Stromal cell of bone marrow (primary cell): ENCODE measurements at regions not wholly inside any gene's neighbourhood (a gene's known extent, or its start where the extent isn't known, plus 50 kb on each side); places are given as distances from the start of the nearest gene placed in this dataset.

Experiments used
- DNase-seq: peaks from one replicate; pipeline ENCODE4 v3.0.0-alpha.2; 2012; ENCODE audit warnings: low read depth

GRCh38 chr7:18317941-18318340 lies 177.6 kb upstream of the HDAC9 start:
- DNase-seq: no peak

DNA sequence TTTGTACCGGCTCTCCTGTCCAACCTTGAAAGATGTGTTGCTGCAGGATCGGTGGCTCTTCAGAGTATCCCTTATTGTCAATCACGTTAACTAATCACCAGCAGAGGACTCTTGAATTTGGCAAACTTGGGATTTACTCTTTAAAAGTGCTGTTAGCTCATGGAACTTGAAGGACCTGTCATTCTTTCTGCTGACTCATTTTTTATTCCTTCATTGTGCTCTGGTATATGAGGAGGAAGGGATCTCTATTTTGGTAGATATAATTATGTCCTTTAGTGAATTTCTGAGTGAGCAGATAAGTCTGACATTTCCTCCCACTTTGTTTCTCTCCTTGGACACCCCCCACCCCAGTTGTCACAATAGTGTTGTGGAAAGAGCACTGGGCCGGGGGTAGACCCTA lies 175.1 kb upstream of the HDAC9 start:
- no peak for DNase-seq

DNA sequence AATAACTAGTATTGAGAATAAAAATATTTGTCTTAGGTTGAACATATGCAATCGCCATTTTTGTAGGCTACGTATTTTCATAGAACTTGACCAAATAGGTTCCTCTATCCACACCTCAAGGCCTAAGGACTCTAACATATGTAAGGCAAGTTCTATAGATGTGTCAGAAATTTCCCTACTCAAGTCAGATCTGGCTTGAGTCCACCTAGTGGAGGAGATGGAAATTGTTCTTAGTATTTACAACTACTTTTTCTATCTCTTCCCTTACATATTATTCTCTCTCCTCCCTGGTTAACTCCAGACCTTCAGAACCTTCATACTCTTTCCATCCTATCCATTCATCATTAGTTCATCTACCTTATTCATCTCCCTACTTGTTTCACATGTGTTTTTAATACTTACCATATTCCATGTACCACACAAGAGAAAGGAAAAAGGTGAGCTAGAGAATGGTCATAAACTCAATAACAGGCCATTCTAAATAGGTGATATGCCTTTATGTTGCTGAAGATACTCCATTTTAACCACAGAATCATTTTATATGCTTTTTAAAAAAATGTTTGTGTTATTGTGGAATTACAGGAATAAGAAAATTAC lies 174.5 kb upstream of the HDAC9 start:
- DNase-seq: peak; percentile 31

DNA sequence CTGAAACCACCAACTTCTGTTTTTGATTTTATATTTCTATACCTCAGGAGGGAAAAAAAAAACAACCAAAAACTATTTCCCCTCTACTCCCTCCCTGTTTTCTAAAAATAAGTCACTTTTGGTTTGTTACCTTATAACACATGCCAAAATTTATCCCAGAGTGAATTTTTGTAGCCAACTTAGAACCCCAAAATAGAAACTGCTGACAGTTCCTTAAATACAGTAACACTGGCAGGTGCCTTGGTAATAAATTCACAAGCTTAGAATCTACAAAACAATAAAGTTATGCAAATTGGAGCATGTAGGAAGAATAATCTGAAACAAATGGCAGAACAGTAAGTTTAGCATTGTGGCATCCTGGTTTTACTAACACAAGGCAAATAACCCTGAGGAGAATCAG lies 165.0 kb upstream of the HDAC9 start:
- DNase-seq: no peak

GRCh38 chr7:18336626-18337025 lies 158.9 kb upstream of the HDAC9 start:
- DNase-seq: no peak

GRCh38 chr7:18337048-18337809 lies 158.3 kb upstream of the HDAC9 start:
- DNase-seq: no peak

DNA sequence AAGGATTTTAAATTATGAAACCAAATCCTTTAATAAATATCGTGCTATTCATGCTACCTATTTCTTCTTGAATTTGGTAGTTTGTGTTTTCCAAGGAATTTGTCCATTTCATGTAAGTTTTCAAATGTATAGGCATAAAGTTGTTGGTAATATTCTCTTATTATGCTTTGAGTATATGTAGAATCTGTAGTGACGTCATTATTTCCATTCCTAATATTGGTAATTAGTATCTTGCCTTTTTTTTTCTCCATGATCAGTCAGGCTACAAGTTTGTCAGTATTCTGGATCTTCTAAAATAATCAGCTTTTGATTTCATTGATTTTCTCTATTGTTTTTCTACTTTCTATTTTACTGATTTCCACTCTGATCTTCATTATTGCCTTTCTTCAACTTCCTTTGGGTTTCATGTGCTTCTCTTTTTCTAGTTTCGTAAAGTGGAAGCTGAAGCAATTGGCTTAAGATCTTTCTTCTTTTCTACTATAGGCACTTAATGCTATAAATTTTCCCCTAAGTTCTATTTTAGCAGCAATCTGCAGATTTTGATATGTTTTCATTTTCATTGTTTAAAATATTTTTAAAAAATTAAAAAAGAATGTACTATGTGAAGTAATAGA lies 156.5 kb upstream of the HDAC9 start:
- no peak for DNase-seq

DNA sequence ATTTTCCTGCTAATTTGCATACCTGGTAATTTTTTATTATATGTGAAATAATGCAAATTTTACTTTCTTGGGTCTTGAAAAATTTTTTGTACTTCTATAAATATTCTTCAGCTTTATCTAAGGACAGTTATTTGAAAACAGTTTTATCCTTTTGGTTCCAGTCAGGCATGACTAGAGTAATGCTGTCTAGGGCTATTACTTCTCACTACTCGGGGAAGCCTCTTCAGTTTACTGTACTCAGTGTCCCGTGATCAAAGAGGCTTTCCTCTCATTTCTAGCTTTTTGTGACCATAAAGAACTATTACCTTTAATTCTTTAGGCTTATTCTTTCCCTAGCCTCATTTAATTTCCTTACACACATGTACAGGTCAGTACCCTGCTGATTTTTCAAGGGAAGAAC lies 153.8 kb upstream of the HDAC9 start:
- no peak for DNase-seq

- no peak for DNase-seq
Measured at GRCh38 chr7:18343047-18343446, 152.5 kb upstream of the HDAC9 start.

DNA sequence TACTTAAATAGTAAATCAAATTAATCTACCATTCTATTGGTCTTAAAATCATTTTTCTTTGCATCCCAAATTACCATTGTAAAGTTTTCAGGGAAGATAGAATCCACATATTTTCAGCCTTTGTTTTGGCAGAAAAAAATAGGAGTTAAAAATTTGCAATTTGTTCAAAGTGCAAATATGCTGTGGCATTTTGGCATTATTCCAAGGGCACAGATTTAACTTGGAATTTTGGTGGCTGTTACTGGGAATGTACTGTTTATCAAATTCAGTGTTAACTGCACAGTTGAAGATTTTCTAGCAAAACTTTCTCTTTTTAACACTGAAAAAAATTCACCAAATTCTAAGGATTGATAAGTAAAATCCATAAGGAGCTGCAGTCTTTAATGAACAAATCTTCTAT lies 151.0 kb upstream of the HDAC9 start:
- DNase-seq: no peak

DNA sequence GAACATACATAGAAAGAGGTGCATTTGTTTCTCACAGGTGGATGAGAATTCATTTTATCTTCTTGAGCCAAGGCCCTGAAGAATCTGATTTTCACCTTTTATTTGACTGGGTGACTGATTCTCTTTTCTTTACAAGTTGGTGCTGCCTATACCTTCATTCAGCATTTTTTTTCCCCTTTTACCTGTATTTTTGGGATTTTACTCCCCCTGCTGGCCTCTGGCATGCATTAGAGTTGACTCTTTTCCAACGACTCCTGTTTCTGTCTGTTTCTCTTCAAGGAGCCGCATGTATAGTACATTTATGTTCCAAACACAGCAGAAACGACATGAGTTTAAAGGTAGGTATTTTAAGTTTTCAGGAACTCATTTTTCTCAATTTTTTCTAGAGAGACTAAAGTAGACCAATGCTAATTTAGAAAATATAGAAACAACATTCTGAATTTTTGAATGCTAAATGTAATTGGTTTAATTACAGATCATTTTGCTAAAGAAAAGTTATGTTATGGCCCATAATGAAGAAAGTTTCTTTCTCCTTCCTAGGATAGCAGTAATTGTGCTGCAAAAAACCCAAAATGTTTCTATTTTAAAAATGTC lies 149.8 kb upstream of the HDAC9 start:
- no peak for DNase-seq

- DNase-seq: peak; percentile 49
Measured at GRCh38 chr7:18347170-18347569, 148.4 kb upstream of the HDAC9 start.

GRCh38 chr7:18350678-18351077 lies 144.9 kb upstream of the HDAC9 start:
- DNase-seq: no peak

DNA sequence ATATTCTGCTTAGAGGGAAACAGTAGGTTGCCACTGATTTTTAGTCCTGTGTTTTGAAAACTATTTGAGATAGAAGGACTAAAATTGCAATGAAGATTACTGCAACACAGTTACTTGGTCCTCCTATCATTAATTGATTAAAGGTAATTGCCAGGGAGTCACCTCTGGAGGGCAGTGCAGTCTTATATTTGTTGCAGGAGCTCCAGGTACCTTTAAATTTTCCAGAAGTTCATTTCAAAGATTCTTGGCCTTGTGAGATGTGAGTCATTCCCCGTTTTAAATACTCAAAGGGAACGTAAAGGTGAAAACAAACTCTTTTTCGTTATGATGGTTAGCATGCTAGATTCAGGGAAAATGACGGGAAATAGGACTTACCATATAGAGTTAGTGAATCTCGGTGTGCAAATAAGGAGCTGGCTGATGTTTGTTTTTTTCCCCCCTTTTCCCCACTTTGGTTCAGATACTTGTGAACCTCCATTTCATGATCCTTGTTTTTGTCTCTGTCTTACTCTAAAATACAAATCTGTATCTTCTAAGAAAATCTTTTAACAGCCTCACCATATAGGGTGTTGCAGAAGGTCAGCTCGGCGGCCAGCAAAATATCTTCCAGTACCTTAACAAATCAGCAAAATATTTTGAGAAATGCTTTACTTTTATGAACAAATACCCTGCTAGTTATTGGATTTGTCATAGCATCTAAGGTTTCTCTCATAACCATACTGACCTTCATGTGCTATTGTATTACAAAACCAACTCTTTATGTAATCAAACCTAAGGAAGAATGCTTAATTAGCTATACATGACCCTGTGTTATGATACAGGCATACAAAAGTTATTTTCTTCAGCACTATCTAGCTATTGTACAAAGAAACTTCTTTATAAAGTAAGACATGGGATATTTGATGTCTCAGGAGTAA lies 143.0 kb upstream of the HDAC9 start:
- peak; percentile 55 for DNase-seq

- DNase-seq: no peak
Measured at GRCh38 chr7:18353339-18353738, 142.2 kb upstream of the HDAC9 start.

DNA sequence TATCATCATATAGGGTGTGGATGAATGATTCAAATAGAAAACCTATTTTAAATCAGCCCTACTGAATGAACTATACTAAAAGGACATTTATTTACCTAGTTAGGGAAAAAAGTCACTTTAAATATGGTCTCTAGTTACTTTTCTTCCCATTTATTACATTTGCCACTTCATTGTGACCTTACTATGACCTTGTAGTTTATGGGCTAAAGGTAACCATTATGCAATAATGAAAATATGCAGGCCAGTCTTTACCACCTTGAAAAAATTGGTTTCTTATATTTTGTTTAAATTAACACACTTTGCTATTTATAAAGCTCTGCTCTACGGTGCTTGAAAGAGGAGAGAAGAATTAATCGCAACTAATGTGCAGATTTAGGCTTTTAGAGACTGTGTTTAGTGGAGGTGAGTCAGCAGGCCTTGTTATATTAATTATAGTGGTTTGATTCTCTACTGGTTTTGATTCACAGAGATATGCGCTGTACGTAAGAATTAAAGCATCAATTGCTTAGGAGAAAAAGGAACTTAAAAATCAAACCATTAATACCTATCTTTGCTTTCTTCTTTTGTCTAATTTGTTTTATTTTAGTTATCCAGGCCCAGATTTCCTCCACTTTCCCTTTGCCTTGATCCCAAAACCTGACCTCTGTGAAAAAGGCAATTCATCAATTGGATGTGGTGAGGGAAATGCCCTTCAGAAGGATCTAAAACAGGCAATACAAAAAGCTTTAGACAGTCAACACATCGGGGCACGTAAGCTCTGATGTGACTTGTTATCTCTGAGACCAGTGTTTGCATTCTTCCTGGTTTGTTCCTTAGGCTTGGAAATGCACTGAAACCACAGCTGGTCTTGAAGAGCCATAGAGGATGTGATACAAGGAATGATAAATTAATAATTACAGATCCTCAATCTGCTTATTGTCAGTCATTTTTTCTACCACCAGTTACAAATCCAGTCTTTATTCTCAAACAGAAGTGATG lies 141.2 kb upstream of the HDAC9 start:
- DNase-seq: no peak

DNA sequence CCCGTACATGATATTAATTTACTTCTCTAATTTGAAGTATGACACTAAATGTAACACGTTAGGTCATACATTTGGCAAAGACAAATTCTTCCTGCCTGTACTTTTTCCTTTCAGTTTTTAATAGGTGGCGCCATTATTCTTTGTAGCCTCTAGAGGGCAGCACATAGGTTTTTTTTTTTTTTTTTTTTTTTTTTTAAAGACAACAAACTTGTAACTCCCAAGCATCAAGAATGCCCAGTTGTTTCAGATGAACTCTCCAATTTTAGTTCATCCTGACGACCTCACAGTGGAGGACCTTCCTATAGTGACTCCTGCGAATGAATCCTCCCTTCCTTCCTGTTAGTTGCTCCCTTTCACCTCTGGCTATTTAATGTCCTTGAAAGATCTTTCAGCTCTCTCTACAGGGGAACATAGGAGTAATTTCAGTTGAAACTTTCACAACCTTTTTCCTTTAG lies 139.3 kb upstream of the HDAC9 start:
- DNase-seq: no peak

DNA sequence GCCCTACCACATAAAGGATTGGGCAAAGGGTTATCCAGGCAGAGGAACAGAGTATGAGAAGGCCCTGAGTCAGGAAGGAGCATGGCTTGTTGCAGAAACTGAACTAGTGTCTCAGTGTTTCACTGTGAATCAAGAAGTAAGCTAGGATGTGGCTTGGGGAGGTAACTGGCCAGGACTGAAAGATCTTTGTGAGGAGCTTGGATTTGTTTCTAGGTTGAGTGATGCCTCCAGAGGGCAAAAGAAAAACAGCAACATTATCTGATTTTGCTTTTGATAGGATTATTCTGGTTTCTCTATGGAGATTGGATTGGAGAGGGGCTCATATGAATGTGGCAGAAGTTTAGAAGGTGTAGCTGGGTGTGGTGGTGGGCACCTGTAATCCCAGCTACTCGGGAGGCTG lies 137.9 kb upstream of the HDAC9 start:
- DNase-seq: no peak

DNA sequence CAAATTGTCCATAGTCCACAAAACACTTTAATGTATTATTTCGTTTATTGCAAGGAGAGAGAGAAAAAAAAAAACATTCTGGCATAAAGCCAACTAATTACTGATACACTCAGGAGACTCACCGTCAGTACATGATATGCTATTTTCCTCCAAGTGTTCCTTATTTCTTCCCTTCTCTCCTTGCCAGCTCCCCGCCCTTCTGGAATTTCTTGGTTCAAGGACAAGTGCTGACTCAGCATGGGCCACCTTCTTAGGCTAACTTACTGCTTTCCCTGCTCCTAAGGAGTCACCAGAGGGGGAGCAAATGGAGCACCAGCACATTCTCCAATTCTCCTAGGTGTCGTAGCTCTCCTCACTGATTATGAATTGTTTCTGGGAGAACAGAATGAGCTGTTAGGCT lies 133.8 kb upstream of the HDAC9 start:
- no peak for DNase-seq

GRCh38 chr7:18363751-18364380 lies 131.7 kb upstream of the HDAC9 start:
- no peak for DNase-seq
